Hepatocyte (in vitro differentiated cells): ENCODE measurements at regions not wholly inside any gene's neighbourhood (a gene's known extent, or its start where the extent isn't known, plus 50 kb on each side); places are given as distances from the start of the nearest gene placed in this dataset.

Experiments
- EZH2 ChIP-seq: fragments of 200-600 bp; sonication (generic); IDR thresholded peaks from 2 replicates; pipeline ENCODE4 v1.6.1; 2016; ENCODE audit warnings: antibody characterized with exemption, mild to moderate bottlenecking, borderline replicate concordance
- EZH2phosphoT487 ChIP-seq: fragments of 200-600 bp; sonication (generic); IDR thresholded peaks from one replicate; pipeline ENCODE4 v1.6.1; 2018; ENCODE audit warnings: antibody characterized with exemption, mild to moderate bottlenecking, low read depth, moderate library complexity; ENCODE audit not compliant: unreplicated experiment, severe bottlenecking
- TF ChIP-seq, protein P1 (sequence below): fragments of 200-600 bp; sonication (generic); IDR thresholded peaks from 2 replicates; pipeline ENCODE4 v1.5.1; 2016; ENCODE audit warnings: antibody characterized with exemption, mild to moderate bottlenecking; ENCODE audit not compliant: poor library complexity

GRCh38 chr1:212234431-212235395 is 50.5 kb upstream of the PPP2R5A start:
- TF ChIP-seq, protein P1, sequence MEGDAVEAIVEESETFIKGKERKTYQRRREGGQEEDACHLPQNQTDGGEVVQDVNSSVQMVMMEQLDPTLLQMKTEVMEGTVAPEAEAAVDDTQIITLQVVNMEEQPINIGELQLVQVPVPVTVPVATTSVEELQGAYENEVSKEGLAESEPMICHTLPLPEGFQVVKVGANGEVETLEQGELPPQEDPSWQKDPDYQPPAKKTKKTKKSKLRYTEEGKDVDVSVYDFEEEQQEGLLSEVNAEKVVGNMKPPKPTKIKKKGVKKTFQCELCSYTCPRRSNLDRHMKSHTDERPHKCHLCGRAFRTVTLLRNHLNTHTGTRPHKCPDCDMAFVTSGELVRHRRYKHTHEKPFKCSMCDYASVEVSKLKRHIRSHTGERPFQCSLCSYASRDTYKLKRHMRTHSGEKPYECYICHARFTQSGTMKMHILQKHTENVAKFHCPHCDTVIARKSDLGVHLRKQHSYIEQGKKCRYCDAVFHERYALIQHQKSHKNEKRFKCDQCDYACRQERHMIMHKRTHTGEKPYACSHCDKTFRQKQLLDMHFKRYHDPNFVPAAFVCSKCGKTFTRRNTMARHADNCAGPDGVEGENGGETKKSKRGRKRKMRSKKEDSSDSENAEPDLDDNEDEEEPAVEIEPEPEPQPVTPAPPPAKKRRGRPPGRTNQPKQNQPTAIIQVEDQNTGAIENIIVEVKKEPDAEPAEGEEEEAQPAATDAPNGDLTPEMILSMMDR, result no peak
- TF ChIP-seq EZH2phosphoT487, result no peak
- TF ChIP-seq EZH2, result no peak
